ENCODE measurements at regions not wholly inside any gene's neighbourhood (a gene's known extent, or its start where the extent isn't known, plus 50 kb on each side); places are given as distances from the start of the nearest gene placed in this dataset.

DNA sequence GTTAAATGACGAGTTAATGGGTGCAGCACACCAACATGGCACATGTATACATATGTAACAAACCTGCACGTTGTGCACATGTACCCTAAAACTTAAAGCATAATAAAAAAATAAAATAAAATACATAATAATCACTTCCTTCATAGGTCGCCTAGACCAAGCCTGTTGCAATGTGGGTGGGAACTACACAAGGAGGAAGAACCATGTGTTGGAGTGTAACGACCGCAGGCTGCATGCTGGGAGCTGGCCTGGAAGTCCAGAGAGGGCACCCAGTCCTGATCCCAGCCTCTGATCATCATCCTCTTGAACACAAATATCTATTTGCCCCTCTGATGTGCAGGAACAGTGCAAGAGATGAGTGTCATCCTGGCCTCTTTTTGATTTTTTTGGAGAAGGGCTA, 224.7 kb upstream of the ASIC2 start:
- FAIRE-seq: no peak

DNA sequence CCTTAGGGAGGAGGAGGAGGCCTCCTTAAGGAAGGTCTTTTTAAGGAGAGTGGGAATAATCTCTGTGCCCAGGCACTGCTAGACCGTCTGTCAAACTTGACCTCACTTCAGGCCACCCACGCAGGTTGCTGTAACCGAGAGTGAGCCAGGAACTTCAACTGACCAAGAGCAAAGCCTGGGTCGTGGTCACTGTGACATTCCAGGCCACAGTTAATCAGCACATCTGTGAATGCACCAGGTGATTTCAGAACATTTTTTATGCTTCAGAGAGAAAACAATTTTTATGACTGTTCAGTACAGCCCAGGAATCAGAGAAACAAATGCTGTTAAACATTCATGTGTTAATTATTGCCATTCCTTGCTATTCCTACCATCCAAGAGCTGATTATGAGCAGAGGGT, 226.6 kb upstream of the ASIC2 start:
- no peak for FAIRE-seq

DNA sequence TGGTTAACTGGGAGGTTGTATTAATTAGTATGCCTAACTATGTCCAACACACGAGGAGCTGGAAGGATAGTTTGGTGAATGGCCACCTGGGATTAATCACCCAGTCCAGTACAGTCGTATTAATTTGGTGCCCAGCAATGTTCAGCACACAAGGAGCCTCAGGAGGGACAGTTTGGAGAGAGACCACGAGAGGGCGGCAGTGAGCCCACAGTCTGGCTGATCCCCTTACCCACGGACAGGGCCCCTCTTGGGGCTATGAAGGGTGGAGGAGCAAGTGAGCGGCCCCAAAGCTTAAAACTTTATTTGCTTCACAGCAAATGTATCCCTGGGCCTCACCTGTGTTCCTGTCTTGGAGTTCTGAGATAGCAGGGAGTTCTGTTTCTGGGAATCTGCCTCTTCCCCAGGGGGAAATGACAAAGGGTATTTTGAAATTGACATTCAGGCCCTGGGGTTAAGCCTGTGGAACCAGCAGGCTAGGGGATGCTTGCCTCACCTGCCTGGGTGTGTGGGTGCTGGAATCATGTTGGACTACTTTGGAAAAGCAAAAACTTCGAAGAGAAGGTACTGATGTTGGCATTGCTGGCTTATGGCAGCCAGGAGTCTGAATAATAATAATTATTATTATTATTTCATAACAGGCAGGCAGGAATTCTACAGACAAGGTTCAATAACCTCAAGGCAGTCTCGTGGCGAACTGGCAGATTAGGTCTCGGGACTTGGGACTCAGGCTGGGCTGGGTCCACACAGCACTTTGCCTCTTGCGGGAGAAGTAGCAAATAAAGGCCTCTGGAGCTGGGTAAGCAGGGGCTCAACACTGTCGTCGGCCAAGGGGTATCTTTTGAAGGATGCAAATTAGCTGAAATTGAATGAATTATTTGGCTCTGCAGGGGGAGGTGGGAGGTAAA, 227.6 kb upstream of the ASIC2 start:
- no peak for FAIRE-seq

DNA sequence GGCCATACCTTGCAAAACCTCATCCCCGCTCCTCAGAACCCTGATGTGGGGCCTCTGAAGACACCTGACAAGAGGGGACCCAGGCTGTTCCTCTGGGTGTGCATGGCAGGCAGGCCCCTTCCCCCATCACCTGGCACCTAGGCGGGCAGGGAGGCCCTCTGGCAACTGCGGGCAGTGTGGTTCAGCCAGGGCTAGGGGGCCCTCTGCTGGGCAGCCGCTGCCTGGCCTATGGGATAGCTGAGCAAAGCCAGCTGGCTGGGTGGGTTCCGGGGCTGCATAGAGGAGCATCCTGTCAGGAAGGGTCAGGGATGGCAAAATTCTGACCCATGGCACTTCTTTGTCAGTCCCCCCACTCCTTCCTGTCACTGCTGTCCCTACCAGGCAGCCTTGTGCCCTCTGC, 228.7 kb upstream of the ASIC2 start:
- FAIRE-seq: no peak

DNA sequence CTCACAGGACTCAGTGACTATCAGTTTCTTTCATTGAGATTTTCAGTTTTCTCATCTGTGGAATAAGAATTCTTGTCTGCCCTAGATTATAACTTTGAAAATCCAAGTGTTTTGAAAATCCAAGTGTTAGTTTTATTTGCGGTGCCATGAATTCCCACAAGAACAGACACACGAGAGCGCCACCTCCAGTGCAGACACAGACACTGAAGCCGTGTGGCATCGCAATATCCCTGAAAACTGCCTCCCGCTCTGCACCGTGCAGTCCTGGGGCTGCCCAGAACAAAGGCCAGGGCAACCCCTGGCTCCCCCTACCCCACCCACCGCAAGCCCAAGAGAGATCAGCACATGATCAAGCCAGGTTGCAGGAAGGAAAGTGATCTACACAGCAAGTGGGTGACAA, 229.5 kb upstream of the ASIC2 start:
- no peak for FAIRE-seq

DNA sequence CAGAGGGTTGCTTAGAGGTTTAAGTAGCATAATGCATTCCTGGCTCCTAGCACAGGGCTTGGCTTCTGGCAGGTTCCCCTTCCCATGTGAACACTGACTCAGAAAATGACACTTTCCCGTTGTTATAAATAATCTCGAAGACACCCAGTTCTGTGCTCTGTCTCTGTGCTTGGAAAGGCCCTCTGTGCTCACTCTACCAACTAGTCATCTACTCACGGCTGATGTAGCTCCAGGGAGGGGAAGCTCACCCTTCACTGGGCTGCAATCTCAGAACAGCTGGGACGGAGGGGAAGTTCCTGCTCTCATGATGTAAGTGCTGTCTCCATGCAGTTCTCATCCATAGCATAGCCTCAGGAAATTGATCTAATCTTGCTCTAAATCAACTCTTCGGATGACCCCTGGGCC, 230.5 kb upstream of the ASIC2 start:
- no peak for FAIRE-seq

DNA sequence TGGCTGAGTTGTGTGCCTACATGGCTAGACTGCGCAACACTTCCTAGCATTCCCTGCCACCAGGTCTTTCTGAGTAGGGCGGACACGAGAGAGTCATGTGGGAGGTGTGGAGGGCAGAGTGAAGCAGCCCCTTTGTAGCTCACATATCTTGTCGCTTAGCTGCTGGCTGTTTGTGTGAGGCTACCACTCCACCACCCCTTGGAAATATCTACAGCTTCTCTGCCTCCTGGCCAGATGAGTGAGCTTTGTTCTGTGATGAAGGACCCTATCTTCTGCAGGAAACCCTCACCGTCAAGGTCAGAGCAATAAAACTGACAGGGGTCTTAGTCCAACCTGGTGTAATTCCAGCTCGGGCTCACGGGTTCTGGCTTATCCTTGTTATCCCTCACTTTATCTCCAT, 232.1 kb upstream of the ASIC2 start:
- no peak for FAIRE-seq

DNA sequence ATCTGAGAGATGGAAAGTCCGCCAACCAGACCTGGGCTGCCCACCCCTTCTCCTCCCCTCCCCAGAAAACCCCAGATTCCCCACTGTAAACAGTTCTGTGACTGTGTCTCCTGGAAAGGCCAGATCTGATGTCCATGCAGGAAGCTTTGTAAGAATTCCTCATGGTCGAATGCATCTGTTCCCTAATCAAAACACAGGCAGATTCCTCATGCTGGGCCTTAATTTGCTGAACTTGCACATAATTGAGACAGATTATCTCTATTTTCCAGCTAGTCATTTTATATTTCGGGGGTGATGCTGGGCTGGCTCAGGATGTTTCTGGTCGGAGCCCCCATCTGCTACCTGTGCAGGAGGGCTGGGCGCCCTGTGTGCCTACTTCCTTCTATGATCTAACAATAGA, 233.6 kb upstream of the ASIC2 start:
- FAIRE-seq: no peak

DNA sequence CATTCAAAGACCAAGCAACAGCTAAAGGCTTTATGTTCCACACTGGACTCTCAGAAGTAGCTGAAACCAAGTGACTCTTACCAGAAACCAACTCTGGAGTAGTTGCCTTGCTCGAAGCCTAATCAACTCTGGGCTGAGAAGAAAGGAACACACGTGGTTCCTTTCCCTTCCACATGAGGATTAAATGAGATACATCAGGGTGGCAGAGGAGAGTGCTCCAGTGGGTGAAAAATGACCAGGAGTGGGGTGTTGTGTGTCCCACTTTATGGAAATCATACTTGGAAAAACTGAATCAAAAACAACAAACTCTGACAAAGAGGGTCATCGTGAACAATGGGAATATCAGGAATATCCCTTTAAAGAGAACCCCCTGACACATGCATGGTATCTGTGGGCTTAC, 234.2 kb upstream of the ASIC2 start:
- FAIRE-seq: no peak

DNA sequence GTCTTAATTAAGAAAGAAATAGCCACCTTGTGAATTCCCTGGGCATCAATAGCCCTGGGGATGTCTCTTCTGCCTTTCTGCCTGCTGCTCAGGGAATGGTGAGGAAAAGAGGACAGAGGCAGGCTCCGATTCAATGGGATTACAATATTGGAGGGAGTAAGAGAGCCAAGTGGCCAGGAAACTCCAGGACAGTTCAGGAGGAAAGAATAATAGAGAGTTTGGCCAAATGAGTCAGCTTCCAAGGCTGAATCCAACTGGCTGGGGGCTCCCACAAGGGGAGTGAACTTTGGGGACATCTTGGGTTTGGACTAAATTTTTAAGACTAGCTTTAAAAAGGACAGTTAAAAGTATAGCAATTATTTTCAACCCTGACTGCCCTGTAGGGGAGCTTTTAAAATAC, 235.8 kb upstream of the ASIC2 start:
- no peak for FAIRE-seq

DNA sequence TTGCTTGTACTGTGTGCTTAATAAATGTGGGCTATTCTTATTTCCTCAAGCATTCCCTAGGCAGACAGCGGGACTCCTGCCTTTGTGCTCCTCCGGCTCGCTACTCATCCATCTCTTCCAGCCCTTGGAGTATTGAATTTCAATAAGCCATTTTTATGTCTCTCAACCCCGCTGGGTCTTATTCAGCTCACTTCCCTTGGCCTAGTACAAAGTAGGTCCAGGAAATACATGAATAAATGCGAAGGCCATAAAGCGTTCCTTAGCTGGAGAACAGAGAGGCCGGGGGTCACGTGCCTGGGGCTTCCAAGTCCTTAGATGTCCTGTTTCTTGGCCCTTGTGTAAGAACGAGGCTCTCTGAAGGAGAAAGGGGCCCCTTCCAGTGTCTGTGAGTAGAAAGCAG, 236.7 kb upstream of the ASIC2 start:
- FAIRE-seq: no peak

DNA sequence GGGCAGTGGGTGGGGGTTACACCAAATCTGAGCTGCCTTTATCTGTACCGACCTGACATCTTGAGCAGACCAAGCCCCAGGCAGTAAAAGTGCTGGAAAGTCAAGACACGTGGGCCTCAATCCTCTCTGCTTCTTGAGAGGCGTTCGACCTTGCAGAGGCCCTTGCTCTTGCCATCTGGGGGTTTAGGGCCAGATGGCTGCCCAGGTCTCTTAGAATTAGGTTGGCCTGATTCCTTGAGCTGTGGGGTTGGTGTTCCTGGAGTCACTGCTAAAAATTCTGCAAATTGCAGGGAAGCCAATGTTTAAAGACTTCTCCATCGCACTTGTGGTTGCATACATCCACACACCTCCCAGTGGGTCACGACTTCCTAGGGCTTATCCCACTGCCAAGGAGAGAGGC, 238.2 kb upstream of the ASIC2 start:
- FAIRE-seq: no peak

DNA sequence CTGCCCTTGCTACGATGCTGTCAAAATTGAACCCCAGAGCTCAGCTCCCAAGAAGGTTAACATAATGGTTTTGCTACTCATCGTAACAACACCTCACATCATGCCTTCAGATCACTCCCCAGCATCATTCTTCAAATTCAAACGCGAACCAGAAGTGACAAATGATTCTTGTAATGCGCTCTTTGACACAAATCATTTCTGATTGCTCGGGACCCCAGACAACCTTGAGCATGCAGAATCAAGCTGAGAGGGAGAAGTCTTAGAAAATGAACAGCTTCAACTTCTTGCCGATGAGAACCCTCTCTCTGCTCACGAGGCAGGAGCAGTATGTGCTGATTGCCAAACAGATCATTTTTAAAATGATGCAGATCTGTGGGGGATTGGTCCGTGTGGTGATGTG, 241.0 kb upstream of the ASIC2 start:
- FAIRE-seq: no peak

DNA sequence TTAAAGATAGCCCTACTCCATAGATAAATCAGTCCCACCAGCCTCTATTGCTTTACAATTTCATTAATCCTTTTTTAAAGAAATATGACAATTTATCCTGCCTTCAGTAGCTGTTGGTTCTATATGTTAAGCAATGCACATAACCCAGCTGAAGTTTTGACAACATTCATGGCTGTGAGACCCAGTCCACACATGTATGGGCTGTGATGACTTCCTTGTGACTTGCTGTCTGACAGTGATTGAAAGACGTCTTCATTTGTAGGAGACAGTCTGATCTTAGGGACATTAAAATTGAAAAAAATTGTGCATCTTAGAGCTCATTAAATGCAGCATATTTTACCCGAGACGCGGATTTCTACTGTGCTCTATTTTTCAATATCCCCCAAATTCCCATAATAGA, 252.0 kb upstream of the ASIC2 start:
- FAIRE-seq: no peak

DNA sequence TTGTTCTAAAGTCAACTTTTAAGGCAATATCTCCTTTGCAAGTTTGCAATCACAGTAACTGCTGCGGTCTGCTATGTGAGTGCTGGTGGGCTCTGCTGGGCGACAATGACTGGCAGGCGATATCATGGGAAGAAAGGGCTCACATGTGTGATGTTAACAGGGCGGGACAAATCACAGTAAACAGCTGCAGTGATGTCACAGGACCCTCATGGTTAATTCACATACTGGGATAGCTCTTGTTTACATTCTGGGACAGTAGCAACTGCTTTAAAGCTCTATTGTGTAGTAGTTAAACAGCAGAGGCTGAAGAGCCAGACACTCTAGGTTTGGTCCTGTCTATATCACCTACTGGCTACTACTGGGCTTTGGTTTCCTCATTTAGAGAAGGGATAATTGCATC, 257.2 kb upstream of the ASIC2 start:
- FAIRE-seq: no peak

DNA sequence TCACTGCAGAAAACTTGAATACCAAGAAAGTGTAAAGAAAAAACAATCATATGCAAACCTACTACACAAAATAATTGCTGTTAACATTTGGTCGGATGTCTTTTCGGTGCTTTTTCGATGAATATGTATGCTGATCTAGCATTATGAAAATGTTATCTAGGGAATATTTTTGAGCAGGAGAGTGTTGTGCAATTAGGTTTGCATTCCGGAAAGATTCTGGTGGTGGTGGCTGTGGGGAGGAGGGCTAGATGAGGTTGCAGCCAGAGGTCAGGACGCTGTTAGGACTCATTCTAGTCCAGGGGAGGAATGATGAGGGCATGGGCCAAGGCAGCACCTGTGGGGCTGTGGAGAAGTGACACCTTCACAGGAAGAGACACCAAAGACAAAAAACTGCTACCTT, 258.0 kb upstream of the ASIC2 start:
- no peak for FAIRE-seq

DNA sequence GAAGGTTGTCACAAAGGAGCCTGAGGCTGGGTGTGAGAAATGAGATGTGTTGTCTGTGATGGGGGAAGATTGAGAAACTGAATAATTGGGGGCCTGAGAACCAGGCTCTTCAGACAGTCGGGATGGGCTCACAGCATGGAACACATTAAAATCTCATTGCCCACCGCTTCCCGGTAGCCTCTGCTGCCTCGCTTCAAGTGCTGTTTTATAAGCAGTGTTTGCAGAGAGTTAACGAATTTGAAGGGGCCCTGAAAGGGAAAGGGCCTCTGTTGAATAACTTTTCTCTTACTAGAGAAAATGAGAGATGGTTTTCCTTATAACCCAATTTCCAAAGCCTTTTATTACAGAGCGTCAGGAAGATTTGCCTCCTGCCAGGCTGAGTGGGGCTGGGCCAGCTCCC, 258.8 kb upstream of the ASIC2 start:
- FAIRE-seq: no peak

DNA sequence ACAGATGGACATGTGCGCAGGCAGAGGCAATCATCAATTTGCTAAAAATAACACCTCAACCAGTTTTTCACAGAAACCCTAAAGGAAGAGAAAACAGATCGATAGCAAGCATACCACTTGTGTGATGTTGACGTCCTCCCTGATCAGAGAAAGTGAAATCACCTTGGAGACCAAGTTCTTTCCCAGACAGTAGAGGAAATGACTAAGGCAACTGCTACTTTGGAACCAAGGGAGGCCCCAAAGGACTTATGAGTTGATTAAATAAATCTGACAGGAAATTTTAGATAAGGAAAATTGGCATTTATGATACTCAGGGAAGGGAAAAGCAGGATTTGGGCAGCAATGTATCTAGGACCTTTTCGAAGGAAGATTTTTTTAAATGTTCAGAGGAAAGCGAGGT, 267.1 kb upstream of the ASIC2 start:
- no peak for FAIRE-seq

DNA sequence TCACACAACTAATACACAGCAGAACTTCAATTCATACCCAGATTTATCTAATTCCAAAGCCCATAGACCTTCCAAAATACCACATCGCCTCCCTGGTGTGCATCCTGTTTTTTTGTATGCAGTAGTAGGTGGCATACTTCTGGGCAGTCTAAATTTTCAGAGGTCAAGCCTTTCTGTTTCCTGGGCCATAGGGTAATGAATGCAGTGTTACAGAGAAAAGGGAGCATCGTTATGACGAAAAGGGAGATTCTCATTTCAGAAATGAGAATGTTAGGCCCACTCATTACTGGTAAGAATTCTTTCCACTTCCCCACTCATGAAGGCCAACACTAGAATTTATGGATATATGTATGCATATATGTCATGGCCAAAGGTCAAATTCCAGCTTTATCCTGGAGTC, 267.8 kb upstream of the ASIC2 start:
- no peak for FAIRE-seq

DNA sequence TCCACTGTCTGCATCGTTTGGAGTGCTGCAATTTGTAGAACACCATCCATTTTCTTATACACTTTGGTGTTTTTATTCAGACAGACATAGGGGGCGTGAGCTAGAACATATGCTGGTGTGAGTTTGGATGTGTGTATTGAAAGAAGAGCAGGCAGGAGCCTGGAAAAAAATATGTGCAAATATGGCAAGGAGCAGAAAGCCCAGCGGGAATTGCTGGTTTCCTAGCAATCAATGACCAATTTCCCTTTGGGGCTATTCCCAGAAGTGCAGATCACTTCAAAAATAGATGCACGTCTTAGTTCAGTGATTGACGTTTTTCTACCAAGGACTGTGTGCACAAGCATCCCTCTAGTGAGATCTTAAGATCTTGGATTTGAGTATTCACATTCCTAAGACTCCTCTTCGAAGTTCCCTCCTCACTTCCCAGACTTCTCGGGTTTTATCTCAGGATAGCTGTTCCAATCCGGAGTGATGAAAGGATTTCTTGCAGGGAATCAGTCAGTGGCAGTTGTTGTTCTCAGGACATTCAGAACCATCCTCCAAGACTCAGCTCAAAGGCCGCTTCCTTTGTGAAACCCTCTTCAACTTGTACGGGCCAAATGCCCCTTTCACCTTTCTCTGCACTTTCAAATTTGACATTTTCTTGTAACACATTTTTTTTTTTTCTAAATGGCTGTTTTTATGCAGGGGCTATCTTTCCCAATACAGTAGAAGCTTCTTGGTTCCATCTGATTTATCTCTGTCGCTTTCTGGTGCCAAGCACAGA, 268.7 kb upstream of the ASIC2 start:
- FAIRE-seq: no peak

DNA sequence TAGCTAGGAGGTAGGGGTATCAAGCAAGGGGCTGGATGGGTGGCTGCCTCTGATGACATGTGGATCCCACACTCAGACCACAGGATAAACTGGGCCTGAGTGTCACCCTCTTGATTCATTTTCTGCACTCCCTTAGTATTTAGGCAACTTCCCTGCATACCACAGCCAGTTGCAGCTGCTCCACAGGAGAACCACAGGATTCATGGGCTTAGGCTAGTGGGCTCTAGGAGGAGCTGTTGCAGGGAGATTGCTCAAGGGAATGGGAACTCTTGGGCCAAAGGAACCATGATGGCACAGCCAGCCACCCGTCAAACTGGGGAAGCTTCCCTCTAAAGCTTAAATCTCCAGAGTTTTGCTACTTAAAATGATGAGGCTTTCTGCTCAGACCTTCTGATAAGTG, 269.7 kb upstream of the ASIC2 start:
- FAIRE-seq: no peak

DNA sequence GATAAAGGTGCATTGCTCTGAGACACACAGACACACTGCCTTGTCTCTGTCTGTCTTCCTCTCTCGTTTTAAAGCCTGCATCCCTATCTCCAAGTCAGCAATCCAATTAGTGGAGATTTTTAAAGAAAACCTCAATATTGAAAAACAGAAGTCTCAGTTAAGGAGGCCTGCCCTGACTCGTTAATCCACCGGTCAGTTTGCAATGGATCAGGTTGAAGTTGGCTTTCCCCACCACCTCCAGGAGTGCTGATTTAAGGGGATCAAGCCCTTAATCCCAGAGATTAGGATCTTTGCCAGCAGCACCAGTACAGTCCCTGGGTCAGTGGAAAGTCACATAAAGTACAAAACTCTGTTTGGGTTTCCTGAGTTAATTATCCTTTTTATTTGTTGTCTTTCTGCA, 271.1 kb upstream of the ASIC2 start:
- FAIRE-seq: no peak

DNA sequence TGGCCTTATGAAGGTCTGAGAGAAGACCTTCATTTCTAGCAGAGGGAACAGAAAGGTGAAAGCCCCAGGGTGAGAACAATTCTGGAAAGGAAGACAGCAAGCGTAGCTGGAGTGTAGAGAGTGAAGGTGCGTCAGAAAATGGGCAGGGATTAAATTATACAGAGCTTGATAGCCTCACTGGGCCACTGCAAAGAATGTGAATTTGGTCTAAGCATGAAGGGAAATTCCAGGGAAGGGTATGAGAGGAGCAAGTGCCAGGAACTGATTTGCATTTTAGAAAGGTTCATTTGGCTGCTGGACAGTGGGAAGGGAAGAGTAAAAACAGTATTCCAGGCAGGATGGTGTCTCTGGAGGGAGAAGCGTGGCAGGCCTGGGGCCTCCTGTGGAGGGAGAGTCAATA, 274.1 kb upstream of the ASIC2 start:
- FAIRE-seq: no peak

DNA sequence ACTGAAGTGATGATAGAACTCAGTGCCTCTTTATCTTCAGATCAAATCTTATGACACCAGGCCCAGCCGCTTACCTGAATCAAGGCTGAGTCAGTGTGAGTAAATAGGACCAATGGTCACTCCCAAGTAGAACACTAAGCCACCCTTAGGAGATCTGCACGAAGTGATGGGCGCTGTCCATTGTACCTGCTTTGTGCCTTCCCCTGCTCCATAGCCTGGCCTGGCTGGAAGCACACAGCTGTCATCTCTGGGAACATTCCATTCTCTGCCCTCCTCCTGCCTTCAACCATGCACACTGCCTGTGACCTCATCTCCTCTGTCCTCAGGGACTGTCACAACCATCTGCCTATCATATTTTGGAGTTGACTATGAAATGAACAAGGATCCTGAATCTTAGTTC, 279.5 kb upstream of the ASIC2 start:
- FAIRE-seq: no peak

All from G401.6 (cell line).